ENCODE measurements at regions not wholly inside any gene's neighbourhood (a gene's known extent, or its start where the extent isn't known, plus 50 kb on each side); places are given as distances from the start of the nearest gene placed in this dataset.

DNA sequence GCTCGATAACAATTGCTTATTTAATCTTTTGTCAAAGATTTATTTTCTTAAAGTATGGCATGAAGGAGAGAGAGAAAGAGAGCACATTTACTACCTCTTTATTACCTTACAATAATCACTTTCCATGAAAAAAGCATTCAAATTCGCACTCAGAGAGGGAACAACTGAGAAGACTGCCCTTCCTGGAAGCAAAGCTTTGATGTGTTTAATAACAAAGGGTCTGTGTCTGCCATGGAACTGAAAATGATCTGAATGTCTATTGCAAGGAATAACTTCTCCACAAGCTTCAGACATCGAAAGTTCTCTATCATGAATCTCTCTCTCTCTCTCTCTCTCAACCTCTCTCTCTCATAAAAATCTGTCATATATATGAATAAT, 308.9 kb downstream of the HDGFL1 start:
- Histone ChIP-seq H3K27ac (no peak overlapping the region), H3K36me3 (no peaks in the 10 kb centered on the region), H3K4me3 (ENCODE audit: low read depth, low read length) (no peak overlapping the region), H3K9me3 (ENCODE audit: severe bottlenecking) (no peaks in the 10 kb centered on the region), H3K27me3 (ENCODE audit: insufficient read depth, low read depth, severe bottlenecking) (no peaks in the 10 kb centered on the region)
- DNase-seq: no peak
- TF ChIP-seq, protein P1, sequence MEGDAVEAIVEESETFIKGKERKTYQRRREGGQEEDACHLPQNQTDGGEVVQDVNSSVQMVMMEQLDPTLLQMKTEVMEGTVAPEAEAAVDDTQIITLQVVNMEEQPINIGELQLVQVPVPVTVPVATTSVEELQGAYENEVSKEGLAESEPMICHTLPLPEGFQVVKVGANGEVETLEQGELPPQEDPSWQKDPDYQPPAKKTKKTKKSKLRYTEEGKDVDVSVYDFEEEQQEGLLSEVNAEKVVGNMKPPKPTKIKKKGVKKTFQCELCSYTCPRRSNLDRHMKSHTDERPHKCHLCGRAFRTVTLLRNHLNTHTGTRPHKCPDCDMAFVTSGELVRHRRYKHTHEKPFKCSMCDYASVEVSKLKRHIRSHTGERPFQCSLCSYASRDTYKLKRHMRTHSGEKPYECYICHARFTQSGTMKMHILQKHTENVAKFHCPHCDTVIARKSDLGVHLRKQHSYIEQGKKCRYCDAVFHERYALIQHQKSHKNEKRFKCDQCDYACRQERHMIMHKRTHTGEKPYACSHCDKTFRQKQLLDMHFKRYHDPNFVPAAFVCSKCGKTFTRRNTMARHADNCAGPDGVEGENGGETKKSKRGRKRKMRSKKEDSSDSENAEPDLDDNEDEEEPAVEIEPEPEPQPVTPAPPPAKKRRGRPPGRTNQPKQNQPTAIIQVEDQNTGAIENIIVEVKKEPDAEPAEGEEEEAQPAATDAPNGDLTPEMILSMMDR (IDR thresholded peaks at IDR 0.05; ENCODE audit: low read depth, low read length): no peak

DNA sequence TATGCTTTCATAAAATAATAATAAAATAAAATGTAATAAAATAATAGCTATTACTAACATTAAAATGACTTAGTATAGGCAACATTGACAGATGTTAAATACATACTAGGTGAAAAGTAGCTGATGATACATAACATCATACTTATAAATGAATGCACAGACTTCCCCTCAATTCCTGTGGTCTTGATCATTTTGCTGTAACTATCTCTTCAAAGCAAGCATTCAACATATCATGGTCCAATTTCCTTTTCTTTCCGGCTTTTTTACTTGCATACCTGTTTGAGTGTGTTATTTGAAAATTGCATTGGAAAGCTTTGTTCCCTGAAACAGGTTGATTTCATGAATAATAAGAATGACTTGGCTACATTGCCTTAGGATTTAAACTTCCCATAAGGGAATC, 309.3 kb downstream of the HDGFL1 start:
- no peak overlapping the region for H3K27ac ChIP-seq

DNA sequence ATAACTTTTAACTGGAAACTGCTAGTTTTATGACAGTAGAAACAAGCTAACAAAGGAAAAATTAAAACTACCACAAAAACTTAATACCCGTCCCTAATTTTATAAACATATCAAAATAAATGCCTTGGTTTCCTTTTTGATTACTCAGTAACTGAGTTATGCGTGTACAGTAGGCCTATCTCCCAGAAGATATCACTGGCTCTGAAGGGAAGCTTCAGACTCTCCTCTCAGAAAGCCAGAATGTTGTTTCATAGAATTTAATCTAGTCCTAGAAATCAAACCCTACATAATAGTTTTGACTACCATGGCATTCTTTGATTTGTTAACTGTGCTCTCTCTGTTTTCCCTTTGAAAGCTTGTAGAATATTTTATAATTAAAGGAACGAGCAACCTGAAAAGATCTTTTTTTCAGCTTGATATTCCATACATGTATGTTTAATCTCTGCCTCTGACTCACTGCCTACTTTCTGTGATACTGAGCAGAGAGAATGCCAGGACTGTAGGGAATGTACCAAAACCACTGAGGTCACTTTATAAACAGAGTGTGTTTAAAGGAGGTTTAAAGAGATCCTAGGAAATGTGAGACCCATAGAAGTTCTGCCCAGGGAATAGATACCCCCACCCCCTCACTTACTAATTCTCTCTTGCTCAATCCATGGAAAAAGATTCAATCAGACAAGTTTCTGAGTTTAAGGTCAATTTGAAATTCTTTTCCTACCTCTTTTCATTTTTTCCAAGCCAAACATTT, 311.5 kb downstream of the HDGFL1 start:
- no peaks in the 10 kb centered on the region for H3K27me3 ChIP-seq (ENCODE audit: insufficient read depth, low read depth, severe bottlenecking)
- no peaks in the 10 kb centered on the region for H3K9me3 ChIP-seq (ENCODE audit: severe bottlenecking)
- H3K27ac ChIP-seq: no peak overlapping the region
- no peak overlapping the region for H3K4me3 ChIP-seq (ENCODE audit: low read depth, low read length)
- no peak for DNase-seq
- TF ChIP-seq, protein P1 (IDR thresholded peaks at IDR 0.05; ENCODE audit: low read depth, low read length): no peak
- no peaks in the 10 kb centered on the region for H3K36me3 ChIP-seq

More for the DNA sequence above, 309.3 kb downstream of the HDGFL1 start:
- H3K4me3 ChIP-seq (ENCODE audit: low read depth, low read length): no peak overlapping the region
- no peaks in the 10 kb centered on the region for H3K9me3 ChIP-seq (ENCODE audit: severe bottlenecking)
- DNase-seq: no peak
- no peaks in the 10 kb centered on the region for H3K27me3 ChIP-seq (ENCODE audit: insufficient read depth, low read depth, severe bottlenecking)
- TF ChIP-seq, protein P1 (IDR thresholded peaks at IDR 0.05; ENCODE audit: low read depth, low read length): no peak
- H3K36me3 ChIP-seq: no peaks in the 10 kb centered on the region

DNA sequence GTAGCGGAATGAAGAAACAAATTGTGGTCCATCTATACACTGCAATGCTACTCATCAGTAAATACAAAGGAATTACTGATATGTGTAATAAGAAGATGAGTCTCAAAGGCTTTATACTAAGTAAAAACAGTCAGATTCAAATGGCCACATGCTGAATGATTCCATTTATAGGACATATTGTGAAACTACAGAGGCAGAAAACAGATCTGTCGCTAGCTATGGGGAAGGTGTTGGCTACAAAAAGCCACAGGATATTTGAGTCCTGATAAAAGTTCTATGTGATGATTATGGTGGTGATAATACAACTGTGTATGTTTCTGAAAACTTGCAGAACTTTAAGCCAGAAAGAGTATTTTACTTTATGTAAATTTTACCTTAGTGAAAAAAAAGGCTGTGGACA, 313.2 kb downstream of the HDGFL1 start:
- TF ChIP-seq, protein P1 (IDR thresholded peaks at IDR 0.05; ENCODE audit: low read depth, low read length): no peak
- Histone ChIP-seq H3K4me3 (ENCODE audit: low read depth, low read length) (no peak overlapping the region), H3K36me3 (no peaks in the 10 kb centered on the region), H3K27me3 (ENCODE audit: insufficient read depth, low read depth, severe bottlenecking) (no peaks in the 10 kb centered on the region), H3K9me3 (ENCODE audit: severe bottlenecking) (no peaks in the 10 kb centered on the region), H3K27ac (no peak overlapping the region)
- no peak for DNase-seq

DNA sequence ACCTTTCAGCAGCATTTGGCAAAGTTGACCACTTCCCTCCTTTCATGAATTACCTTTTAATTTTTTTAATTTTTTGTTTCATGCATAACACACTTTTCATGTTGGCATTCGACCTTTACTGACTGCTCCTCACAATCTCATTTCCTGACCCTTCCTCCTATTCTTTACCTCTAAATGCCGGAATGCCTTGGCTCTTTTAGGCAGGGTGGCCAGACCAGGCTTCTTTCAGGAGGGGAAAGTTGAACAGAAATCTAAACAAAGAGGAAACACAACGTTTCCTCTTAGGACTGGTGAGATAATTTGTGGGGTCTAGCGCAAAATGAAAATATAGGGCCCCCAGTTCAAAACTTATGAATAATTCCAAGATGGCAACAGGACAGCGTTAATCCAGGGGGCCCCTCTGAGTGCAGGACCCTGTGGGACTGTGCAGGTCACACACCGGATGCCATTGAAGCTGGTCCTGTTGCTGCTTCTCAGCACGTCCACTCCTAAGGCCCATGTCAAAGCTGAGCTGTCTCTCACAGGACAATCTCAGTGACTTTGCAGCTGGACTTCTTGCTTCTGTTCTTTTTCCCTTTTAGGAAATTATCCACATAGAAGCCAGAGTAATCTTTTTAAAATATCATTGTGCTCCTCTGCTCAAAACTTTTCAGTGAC, 313.8 kb downstream of the HDGFL1 start:
- no peak for DNase-seq
- Histone ChIP-seq H3K4me3 (ENCODE audit: low read depth, low read length) (no peak overlapping the region), H3K27ac (no peak overlapping the region), H3K9me3 (ENCODE audit: severe bottlenecking) (no peaks in the 10 kb centered on the region), H3K27me3 (ENCODE audit: insufficient read depth, low read depth, severe bottlenecking) (no peaks in the 10 kb centered on the region), H3K36me3 (no peaks in the 10 kb centered on the region)
- TF ChIP-seq, protein P1 (IDR thresholded peaks at IDR 0.05; ENCODE audit: low read depth, low read length): no peak
